ENCODE measurements at regions not wholly inside any gene's neighbourhood (a gene's known extent, or its start where the extent isn't known, plus 50 kb on each side); places are given as distances from the start of the nearest gene placed in this dataset.

GRCh38 chr10:83753490-83753889 lies 385.8 kb upstream of the GHITM start:
- H3K9me3 ChIP-seq (ENCODE audit: low read length), result peaks cover 7% of the 10 kb centered on the region

GRCh38 chr10:83754857-83755256 lies 384.5 kb upstream of the GHITM start:
- Histone ChIP-seq H3K9me3 (ENCODE audit: low read length) (peaks cover 4% of the 10 kb centered on the region), H2AFZ (ENCODE audit: low read length) (no peak overlapping the region), H3K4me3 (ENCODE audit: low read depth, low read length, poor library complexity, severe bottlenecking) (no peak overlapping the region), H3K27ac (ENCODE audit: low read depth, low read length, poor library complexity, severe bottlenecking) (no peak overlapping the region), H3K9me2 (ENCODE audit: low read depth, low read length) (no peaks in the 10 kb centered on the region), H3K4me1 (ENCODE audit: insufficient read depth, low read length, severe bottlenecking) (no peaks in the 10 kb centered on the region), H3F3A (ENCODE audit: insufficient read depth, low read length) (no peaks in the 10 kb centered on the region), H3K36me3 (ENCODE audit: insufficient read depth, low read length) (no peaks in the 10 kb centered on the region), H3K9ac (ENCODE audit: low read length) (no peak overlapping the region), H3K4me2 (ENCODE audit: low read length) (no peak overlapping the region), H3K27me3 (ENCODE audit: insufficient read depth, low read length) (no peaks in the 10 kb centered on the region), H4K20me1 (ENCODE audit: insufficient read depth, low read length) (no peaks in the 10 kb centered on the region), H3K79me2 (ENCODE audit: insufficient read depth, low read length) (no peaks in the 10 kb centered on the region)
- TF ChIP-seq CTCF (IDR thresholded peaks at IDR 0.05; ENCODE audit: low read length) (no peak), EZH2 (IDR thresholded peaks at IDR 0.05; ENCODE audit: borderline replicate concordance, low read length) (no peak)

More at GRCh38 chr10:83753490-83753889, 385.8 kb upstream of the GHITM start:
- Histone ChIP-seq H4K20me1 (ENCODE audit: insufficient read depth, low read length) (no peaks in the 10 kb centered on the region), H3F3A (ENCODE audit: insufficient read depth, low read length) (no peaks in the 10 kb centered on the region), H3K9ac (ENCODE audit: low read length) (no peak overlapping the region), H3K4me1 (ENCODE audit: insufficient read depth, low read length, severe bottlenecking) (no peaks in the 10 kb centered on the region), H2AFZ (ENCODE audit: low read length) (no peak overlapping the region), H3K36me3 (ENCODE audit: insufficient read depth, low read length) (no peaks in the 10 kb centered on the region), H3K9me2 (ENCODE audit: low read depth, low read length) (no peaks in the 10 kb centered on the region), H3K27me3 (ENCODE audit: insufficient read depth, low read length) (no peaks in the 10 kb centered on the region), H3K27ac (ENCODE audit: low read depth, low read length, poor library complexity, severe bottlenecking) (no peak overlapping the region), H3K4me2 (ENCODE audit: low read length) (no peak overlapping the region), H3K4me3 (ENCODE audit: low read depth, low read length, poor library complexity, severe bottlenecking) (no peak overlapping the region), H3K79me2 (ENCODE audit: insufficient read depth, low read length) (no peaks in the 10 kb centered on the region)
- no peak for TF ChIP-seq CTCF (IDR thresholded peaks at IDR 0.05; ENCODE audit: low read length)

GRCh38 chr10:83760142-83760541 lies 379.2 kb upstream of the GHITM start:
- H3K9ac ChIP-seq (ENCODE audit: low read length), result no peak overlapping the region
- H3K4me1 ChIP-seq (ENCODE audit: insufficient read depth, low read length, severe bottlenecking), result no peaks in the 10 kb centered on the region
- no peaks in the 10 kb centered on the region for H3K36me3 ChIP-seq (ENCODE audit: insufficient read depth, low read length)
- H3K9me3 ChIP-seq (ENCODE audit: low read length), result no peaks in the 10 kb centered on the region
- H3K27ac ChIP-seq (ENCODE audit: low read depth, low read length, poor library complexity, severe bottlenecking), result no peak overlapping the region
- TF ChIP-seq EZH2 (IDR thresholded peaks at IDR 0.05; ENCODE audit: borderline replicate concordance, low read length), result no peak
- no peak for TF ChIP-seq CTCF (IDR thresholded peaks at IDR 0.05; ENCODE audit: low read length)
- H3K4me2 ChIP-seq (ENCODE audit: low read length), result no peak overlapping the region
- no peaks in the 10 kb centered on the region for H3F3A ChIP-seq (ENCODE audit: insufficient read depth, low read length)
- no peaks in the 10 kb centered on the region for H3K27me3 ChIP-seq (ENCODE audit: insufficient read depth, low read length)
- H2AFZ ChIP-seq (ENCODE audit: low read length), result no peak overlapping the region
- H3K4me3 ChIP-seq (ENCODE audit: low read depth, low read length, poor library complexity, severe bottlenecking), result no peak overlapping the region
- H3K79me2 ChIP-seq (ENCODE audit: insufficient read depth, low read length), result no peaks in the 10 kb centered on the region
- H3K9me2 ChIP-seq (ENCODE audit: low read depth, low read length), result no peaks in the 10 kb centered on the region
- H4K20me1 ChIP-seq (ENCODE audit: insufficient read depth, low read length), result no peaks in the 10 kb centered on the region

All from OCI-LY1 (cell line).